Activated T-cell treated with anti-CD3 and anti-CD28 coated beads, Interleukin-2, amount 50 U/mL, for 1 hour (primary cell): ENCODE measurements at regions not wholly inside any gene's neighbourhood (a gene's known extent, or its start where the extent isn't known, plus 50 kb on each side); places are given as distances from the start of the nearest gene placed in this dataset.
"Not testable (repeated sequence)": the region's sequence is repeated elsewhere in the genome, so short reads cannot be mapped to it uniquely, and the experiment has no call there.

Source experiments
- DNase-seq: peaks from one replicate; pipeline ENCODE4 v3.0.0-alpha.2; 2020

- not testable (repeated sequence) for DNase-seq
Observed at GRCh38 chr3:75453839-75454238, 210.3 kb upstream of the FRG2C start.

- not testable (repeated sequence) for DNase-seq
Observed at GRCh38 chr3:75474530-75474929, 189.6 kb upstream of the FRG2C start.

DNA sequence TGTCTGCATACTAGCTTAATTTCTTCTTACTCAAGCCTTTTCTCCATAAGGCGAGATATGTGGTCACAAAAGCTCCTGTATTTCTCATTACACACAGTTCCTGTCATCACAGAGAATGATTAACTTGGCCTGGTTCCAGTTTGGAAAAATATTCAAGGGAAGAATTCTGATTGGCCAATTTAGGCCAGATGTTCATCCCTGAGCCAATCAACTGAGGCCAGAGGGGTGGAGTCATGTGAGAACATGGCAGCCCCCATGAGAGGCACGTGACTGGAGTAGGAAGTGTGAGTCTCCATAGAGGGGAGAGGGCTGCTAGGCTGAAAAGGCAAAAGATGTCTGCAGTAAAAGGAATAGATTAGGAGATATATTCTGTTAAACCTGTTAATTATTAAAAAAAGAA lies 167.5 kb upstream of the FRG2C start:
- not testable (repeated sequence) for DNase-seq

- not testable (repeated sequence) for DNase-seq
Observed at GRCh38 chr3:75500357-75500756, 163.8 kb upstream of the FRG2C start.

GRCh38 chr3:75502171-75502570 lies 162.0 kb upstream of the FRG2C start:
- DNase-seq: not testable (repeated sequence)

GRCh38 chr3:75502769-75503756 lies 161.1 kb upstream of the FRG2C start:
- DNase-seq: not testable (repeated sequence)

- DNase-seq: no peak
Observed at GRCh38 chr3:75506603-75507002, 157.5 kb upstream of the FRG2C start.

- DNase-seq: not testable (repeated sequence)
Observed at GRCh38 chr3:75507956-75508355, 156.2 kb upstream of the FRG2C start.

- DNase-seq: not testable (repeated sequence)
Observed at GRCh38 chr3:75527657-75528056, 136.5 kb upstream of the FRG2C start.

DNA sequence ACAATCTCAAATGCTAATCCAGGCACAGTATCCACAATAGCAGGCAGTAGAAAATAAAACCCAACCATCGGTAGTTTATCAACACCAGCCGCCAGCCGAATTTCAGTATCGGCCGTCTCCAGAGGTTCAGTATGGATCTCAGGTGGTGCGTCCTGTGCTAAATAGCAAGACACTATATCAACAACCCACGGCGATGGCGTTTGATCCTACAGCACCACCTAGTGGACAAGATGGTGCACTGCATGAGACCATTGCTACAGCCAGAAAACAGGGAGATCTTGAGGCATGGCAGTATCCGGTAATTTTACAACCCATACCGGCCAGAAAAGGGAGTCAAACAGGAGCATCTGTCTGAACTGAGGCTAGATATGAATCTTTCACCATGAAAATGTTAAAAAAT lies 112.0 kb upstream of the FRG2C start:
- not testable (repeated sequence) for DNase-seq

DNA sequence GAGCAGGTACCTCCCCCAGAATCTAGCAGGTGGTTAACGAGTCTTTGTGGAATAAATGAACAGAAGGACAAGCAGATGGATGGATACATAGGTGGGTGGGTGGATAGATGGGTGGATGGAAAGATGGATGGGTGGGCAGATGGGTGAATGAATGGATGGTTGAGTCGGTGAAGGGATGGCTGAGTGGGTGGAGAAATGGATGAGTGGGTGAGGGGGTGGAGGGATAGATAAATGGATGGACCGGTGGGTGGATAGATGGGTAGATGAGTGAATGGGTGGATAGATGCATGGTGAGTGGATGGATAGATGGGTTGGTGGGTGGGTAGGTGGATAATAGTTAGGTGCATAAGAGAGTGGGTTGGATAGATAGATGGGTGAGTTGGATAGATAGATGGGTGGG lies 99.7 kb upstream of the FRG2C start:
- not testable (repeated sequence) for DNase-seq

DNA sequence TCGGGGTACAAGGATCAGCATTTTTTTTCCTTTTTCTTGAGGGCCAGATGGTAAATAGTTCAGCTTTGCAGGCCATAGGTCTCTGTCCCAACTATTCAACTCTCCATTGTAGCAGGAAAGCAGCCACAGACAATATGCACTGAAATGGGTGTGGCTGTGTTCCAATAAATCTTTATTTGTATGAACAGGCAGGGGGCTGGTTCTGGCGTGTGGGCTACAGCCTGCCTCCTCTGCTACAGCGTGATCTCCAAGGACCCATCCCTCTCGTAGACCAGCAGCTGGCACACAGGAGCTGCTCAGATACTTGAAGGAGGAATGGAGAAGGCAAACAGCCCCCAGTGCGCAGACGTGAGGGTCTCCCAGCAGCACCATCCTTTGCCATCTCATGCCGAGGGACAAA lies 91.8 kb upstream of the FRG2C start:
- not testable (repeated sequence) for DNase-seq

GRCh38 chr3:75579091-75579490 lies 85.0 kb upstream of the FRG2C start:
- DNase-seq: not testable (repeated sequence)

- DNase-seq: not testable (repeated sequence)
Observed at GRCh38 chr3:75579536-75579935, 84.6 kb upstream of the FRG2C start.

- DNase-seq: peak; percentile 57
Observed at GRCh38 chr3:75579981-75580782, 83.9 kb upstream of the FRG2C start.

GRCh38 chr3:75582536-75582935 lies 81.6 kb upstream of the FRG2C start:
- DNase-seq: not testable (repeated sequence)

DNA sequence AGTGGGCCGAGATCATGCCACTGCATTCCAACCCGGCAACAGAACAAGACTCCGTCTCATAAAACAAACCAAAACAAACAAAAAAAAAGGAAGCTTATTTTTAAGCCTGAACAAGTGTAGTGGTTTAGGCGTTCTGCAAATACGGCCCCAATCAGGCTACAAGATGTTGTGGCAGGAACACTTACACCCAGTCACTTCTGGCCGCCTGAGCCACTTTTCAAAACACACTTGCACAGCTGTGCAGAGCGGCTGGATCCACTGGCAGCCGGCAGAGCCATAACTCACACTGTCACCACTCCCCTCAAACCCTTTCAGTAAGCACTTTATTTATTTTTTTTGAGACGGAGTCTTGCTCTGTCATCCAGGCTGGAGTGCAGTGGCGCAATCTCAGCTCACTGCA lies 81.0 kb upstream of the FRG2C start:
- DNase-seq: not testable (repeated sequence)

GRCh38 chr3:75587695-75588094 lies 76.4 kb upstream of the FRG2C start:
- not testable (repeated sequence) for DNase-seq

DNA sequence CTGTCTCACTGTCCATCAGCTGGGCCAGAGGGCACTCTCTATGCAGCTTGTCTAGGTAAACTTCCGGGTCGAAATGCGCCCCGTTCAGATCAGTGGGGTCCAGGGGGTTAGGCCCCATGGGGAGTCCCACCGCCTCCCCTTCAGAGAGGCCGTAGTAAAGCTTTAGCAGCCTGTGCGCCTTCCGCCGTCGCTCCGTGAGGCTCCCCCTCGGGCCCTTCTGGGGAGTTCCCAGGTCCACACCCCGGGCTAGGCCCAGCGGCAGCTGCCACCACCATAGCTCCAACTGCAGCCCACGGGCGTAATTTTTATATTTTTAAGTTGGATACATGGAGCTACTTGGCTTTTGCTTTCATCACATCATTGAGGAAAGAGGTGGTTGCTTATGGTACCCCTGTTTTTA lies 73.7 kb upstream of the FRG2C start:
- not testable (repeated sequence) for DNase-seq

DNA sequence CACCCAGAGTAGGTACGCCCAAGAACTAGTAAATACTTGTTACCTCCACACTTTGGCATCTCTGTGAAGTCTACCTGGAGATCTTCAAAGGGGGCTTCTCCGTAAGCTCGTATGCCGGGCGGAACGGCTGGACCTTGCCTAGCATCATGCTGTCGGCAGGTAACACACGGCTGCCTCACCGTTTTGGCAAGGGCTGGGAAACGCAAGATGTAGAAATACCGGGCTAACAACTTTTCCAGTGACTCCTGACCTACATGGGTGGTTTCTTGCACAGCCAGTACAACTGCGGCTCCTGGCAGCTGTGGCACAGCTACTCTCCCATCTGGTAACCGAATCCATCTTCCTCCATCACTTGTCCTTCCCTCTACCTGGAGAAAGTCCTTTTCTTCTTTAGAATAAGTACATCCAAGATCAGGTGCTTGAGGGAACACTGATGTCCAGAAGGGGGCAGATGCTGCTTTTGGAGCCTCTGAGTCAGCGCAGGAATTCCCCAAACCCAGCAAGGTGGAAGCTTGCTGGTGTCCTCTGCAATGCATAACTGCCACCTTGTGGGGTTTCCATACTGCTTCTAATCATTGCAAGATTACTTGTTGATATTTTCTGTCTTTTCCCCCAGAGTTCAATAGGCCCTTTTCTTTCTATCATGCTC lies 59.7 kb upstream of the FRG2C start:
- not testable (repeated sequence) for DNase-seq

DNA sequence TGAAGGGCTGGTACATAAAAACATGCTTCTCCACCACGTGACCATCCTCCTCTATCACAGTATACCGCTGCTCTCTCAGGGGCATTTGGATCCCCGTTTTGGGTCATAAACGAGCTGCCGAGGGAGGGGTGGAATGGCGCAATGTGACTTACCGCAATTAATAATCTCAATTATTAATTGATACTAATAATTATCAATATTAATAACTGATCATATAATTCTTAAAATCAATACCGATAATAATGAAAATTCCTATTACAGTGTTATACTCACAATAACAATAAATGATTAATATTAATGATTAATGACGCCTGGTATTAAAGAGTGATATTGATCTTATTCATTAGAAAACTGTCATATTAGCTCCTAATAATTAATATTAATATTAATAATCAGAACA lies 56.1 kb upstream of the FRG2C start:
- DNase-seq: not testable (repeated sequence)

- not testable (repeated sequence) for DNase-seq
Observed at GRCh38 chr3:75609598-75609997, 54.5 kb upstream of the FRG2C start.

GRCh38 chr3:75610773-75611172 lies 53.4 kb upstream of the FRG2C start:
- no peak for DNase-seq
